Activated CD4-positive, alpha-beta T cell treated with anti-CD3 and anti-CD28 coated beads, Interleukin-2, amount 10 ng/mL, durations not matched to agents 24 days and 14 days (primary cell): ENCODE measurements at regions not wholly inside any gene's neighbourhood (a gene's known extent, or its start where the extent isn't known, plus 50 kb on each side); places are given as distances from the start of the nearest gene placed in this dataset.

Source experiments
- DNase-seq: peaks from one replicate; pipeline ENCODE4 v3.0.0; 2022
- H3K27ac Mint-ChIP-seq: one replicate; pipeline ENCODE4 v1.8.0; 2022; ENCODE audit warnings: mild to moderate bottlenecking, mixed read lengths
- H3K27me3 Mint-ChIP-seq: one replicate; pipeline ENCODE4 v1.8.0; 2022; ENCODE audit warnings: mixed read lengths
- H3K36me3 Mint-ChIP-seq: one replicate; pipeline ENCODE4 v1.8.0; 2022; ENCODE audit warnings: low read depth, mild to moderate bottlenecking, mixed read lengths
- H3K4me1 Mint-ChIP-seq: one replicate; pipeline ENCODE4 v1.8.0; 2021; ENCODE audit warnings: mixed read lengths
- H3K4me3 Mint-ChIP-seq: one replicate; pipeline ENCODE4 v1.8.0; 2022; ENCODE audit warnings: mild to moderate bottlenecking, moderate library complexity, mixed read lengths
- H3K9me3 Mint-ChIP-seq: one replicate; pipeline ENCODE4 v1.8.0; 2021; ENCODE audit warnings: mixed read lengths
- intact Hi-C: fragments of 100-400 bp; cut with micrococcal nuclease; formaldehyde crosslinking; loops from one replicate; pipeline ENCODE4 v1.15.1; 2023

DNA sequence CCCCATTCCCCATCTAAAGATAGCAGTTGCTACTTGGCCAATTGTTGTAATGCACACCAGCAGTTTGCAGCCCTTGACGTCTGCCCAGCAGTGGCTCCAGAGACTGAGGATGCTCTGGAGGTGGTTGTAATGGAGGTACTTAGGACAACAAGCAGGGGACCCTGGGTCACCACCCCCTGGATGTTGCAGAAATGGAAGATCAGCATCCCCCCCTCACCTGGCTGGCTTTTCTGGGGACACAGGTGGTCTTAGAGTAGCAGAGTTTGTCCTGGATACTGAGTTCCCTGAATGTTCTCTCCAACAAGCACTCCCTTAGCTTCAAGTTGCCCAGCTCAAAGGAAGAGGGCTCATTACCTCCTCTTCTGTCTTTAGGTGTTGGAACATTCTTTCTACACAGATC, 250.5 kb downstream of the AACS start:
- Mint-ChIP-seq H3K9me3 (no peaks in the 10 kb centered on the region), H3K27ac (no peak overlapping the region), H3K36me3 (no peaks in the 10 kb centered on the region), H3K4me3 (no peak overlapping the region), H3K4me1 (no peaks in the 10 kb centered on the region), H3K27me3 (peaks cover 4% of the 10 kb centered on the region)
- no peak for DNase-seq
- intact Hi-C loops, result no loop called here

DNA sequence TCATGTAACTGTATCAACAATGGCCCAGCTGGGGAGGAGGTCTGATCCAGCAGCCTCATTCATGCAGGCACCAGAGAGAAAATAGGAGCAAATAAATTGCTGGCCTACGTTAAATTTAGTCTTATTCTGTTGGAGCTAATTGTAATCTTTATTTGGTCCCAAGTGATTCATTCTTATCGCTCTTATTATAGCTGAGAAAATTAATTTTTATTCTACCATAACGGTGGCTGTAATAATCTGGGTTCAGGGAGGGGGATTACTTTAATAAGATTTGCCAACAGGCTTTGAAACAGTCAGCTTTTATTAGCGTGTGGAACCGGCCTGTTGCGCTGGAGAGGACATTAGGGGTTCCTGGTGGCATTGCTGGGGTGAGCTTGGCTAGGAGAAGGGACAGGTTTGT, 254.9 kb downstream of the AACS start:
- H3K4me1 Mint-ChIP-seq, result no peaks in the 10 kb centered on the region

DNA sequence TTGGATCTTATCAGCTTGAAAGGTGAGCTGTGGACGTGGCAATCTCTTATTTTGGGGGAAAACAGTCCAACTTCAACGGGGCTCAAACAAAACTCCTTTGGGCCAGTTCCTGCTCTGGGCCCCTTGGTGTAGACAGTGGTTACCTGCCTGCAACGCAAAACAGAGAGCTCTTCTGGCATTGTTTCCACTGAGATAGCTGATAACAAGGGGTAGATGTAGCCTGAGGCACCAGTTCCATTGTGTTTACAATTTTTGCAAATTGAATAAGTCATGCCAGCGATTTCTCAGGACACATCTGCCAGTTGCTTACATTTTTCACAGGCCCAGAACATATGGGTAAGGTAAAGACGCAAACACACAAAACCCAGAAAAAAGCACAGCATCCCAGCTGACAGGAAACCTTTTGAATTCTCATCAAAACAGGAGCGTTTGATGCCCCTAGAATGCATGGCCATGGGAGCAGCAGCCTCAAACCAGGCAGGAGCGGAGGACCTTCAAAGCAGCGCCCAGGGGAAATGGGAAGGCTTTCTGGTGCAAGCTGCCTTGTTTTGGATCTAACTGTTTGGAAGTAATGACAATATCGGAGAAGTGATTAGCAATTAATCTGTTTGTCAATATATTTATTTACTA, 259.7 kb downstream of the AACS start:
- no peak overlapping the region for H3K4me3 Mint-ChIP-seq
- no peaks in the 10 kb centered on the region for H3K36me3 Mint-ChIP-seq
- no peaks in the 10 kb centered on the region for H3K4me1 Mint-ChIP-seq
- H3K9me3 Mint-ChIP-seq, result no peaks in the 10 kb centered on the region
- intact Hi-C loops, result no loop called here
- no peak overlapping the region for H3K27ac Mint-ChIP-seq
- H3K27me3 Mint-ChIP-seq, result peaks cover 3% of the 10 kb centered on the region
- DNase-seq, result no peak

More for the DNA sequence above, 254.9 kb downstream of the AACS start:
- H3K27me3 Mint-ChIP-seq, result no peaks in the 10 kb centered on the region
- H3K36me3 Mint-ChIP-seq, result no peaks in the 10 kb centered on the region
- intact Hi-C loops, result no loop called here
- DNase-seq, result no peak
- no peak overlapping the region for H3K4me3 Mint-ChIP-seq
- H3K9me3 Mint-ChIP-seq, result no peaks in the 10 kb centered on the region
- H3K27ac Mint-ChIP-seq, result no peak overlapping the region

DNA sequence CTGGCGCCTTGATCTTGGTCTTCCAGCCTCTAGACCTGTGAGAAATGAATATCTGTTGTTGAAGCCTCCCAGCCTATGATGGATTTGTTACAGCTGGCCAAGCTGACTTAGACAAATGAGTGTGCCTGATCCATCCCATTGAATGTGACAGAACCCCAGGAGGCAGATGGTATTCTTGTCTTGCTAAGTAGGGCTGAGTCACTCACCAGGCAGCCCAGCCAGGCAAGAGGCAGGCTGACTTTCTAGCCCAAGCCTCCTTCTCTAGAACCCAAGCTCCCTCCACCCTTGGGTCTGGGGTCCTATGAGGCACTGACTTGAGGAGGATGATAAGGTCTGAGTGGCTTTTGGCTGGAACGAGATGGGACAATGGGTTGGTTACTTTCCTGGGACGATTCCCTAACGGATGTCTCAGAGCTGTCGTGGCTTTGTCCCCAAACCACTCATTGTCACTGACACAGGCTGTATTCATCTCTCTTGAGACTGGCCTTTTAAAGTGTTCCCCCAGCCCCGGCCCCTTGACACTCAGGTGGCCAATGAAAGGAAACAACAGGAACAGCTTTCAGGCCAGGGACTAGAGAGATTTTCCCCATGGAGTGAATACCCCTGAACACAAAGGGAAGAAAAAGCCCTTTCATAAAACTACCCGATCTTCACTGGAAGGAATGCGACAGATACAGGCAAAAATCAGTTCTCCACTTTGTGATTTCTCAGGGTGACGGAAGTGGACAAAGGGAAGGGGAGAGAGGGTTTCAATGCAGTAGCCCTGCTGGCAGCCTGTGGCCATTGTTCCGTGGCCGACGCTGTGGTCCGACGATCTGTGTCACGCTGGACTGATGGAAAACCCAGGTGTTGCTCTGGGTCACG, 264.2 kb downstream of the AACS start:
- no peak overlapping the region for H3K27ac Mint-ChIP-seq

DNA sequence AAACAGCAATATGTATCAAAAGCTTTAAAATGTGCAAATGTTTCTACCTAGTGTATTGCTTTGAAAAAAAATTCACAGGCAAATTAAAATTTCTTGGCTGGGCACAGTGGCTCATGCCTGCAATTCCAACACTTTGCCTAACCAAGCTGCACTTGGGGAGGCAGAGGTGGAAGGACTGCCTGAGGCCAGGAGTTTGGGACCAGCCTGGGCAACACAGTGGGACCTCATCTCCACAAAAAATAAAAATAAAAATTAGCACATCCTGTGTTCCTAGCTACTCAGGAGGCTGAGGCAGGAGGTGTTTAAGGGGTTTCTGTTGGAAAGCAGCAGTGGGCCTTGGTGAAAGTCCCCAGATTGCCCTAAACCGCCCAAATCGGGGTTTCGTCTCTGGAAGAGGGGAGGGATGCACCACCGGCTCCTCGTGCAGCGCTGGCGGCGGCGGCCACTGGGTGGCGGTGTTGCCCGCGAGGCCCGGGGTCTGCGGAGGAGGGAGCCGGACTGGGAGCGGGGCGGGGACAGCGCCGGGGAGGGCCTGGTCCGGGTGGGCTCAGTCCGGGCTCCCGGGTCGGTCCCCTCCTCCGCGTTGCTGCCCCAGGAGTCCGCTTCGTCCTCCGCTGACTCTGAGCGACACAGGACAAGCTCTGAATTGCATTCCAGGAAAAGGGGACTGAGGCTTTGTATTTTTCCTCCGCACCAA, 265.6 kb downstream of the AACS start:
- H3K27me3 Mint-ChIP-seq, result peaks cover 11% of the 10 kb centered on the region
- no peak overlapping the region for H3K27ac Mint-ChIP-seq
- no peak overlapping the region for H3K4me3 Mint-ChIP-seq
- peak; percentile 87 for DNase-seq
- H3K4me1 Mint-ChIP-seq, result no peaks in the 10 kb centered on the region
- intact Hi-C loops, result loop anchor here (2.0 to 5.0 kb wide), 2 partner anchors 72 to 148 kb away; no protein-coding TSS in a partner anchor
- H3K9me3 Mint-ChIP-seq, result no peaks in the 10 kb centered on the region
- H3K36me3 Mint-ChIP-seq, result no peaks in the 10 kb centered on the region

More for the DNA sequence above, 264.2 kb downstream of the AACS start:
- no peaks in the 10 kb centered on the region for H3K4me1 Mint-ChIP-seq
- H3K4me3 Mint-ChIP-seq, result no peak overlapping the region
- H3K36me3 Mint-ChIP-seq, result no peaks in the 10 kb centered on the region
- H3K9me3 Mint-ChIP-seq, result no peaks in the 10 kb centered on the region
- no peak for DNase-seq
- H3K27me3 Mint-ChIP-seq, result peaks cover 11% of the 10 kb centered on the region
- intact Hi-C loops, result loop anchor here (2.0 to 5.0 kb wide), 2 partner anchors 73 to 147 kb away; no protein-coding TSS in a partner anchor

DNA sequence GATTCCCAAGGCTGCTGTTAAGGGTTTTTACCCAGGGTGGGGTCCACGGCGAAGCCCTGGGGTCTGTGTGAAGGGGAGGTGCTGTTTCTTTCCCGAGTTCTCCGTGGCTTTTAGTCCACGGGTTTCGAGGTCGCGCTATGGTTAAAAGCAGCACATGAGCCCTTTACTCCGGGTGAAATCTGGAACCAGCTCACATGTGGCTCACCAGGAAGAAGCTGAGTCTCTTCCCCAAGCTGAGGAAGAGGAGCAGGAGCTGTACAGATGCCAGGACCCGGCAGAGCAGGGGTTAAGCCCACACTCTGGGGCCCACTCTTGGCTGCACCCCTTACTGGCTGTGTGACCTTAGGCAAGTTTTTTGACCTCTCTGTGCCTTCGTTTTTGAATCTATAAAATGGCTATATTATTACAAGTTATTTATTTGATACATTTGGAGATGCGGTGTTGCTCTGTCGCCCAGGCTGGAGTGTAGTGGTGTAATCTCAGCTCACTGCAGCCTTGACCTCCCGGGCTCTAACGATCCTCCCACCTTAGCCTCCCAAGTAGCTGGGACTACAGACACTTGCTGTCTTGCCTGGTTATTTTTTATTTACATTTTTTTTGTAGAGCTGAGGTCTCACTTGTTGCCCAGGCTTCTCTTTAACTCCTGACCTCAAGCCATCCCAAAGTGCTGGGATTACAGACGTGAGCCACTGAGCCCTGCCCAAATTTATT, 266.3 kb downstream of the AACS start:
- Mint-ChIP-seq H3K36me3 (no peaks in the 10 kb centered on the region), H3K4me3 (no peak overlapping the region), H3K4me1 (no peaks in the 10 kb centered on the region), H3K27ac (no peak overlapping the region), H3K27me3 (peaks cover 15% of the 10 kb centered on the region), H3K9me3 (no peaks in the 10 kb centered on the region)
- intact Hi-C loops, result loop anchor here (2.0 to 5.0 kb wide), 2 partner anchors 71 to 149 kb away; no protein-coding TSS in a partner anchor
- DNase-seq, result no peak

DNA sequence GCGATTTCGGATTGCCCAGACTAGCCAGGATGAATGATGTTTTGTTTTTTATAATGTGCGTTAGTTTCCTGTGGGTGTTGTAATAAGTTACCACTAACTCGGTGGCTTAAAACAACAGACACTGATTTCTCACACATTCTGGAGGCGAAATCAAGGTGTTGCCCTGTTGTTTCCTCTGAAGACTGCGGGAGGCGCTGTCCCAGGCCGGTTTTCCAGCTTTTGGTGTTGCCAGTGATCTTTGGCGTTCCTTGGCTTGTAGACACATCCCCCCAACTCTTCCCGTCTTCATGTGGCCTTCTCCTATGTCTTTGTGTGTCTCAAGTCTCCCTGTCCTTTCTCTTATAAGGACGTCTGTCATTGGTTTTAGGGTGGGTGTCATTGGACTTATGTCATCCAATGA, 267.7 kb downstream of the AACS start:
- Mint-ChIP-seq H3K9me3 (no peaks in the 10 kb centered on the region), H3K27me3 (peaks cover 15% of the 10 kb centered on the region), H3K36me3 (no peaks in the 10 kb centered on the region), H3K27ac (no peak overlapping the region), H3K4me3 (no peak overlapping the region), H3K4me1 (no peaks in the 10 kb centered on the region)
- intact Hi-C loops, result loop anchor here (5.0 kb wide), 1 partner anchor 151 kb away; no protein-coding TSS in a partner anchor
- DNase-seq, result no peak

DNA sequence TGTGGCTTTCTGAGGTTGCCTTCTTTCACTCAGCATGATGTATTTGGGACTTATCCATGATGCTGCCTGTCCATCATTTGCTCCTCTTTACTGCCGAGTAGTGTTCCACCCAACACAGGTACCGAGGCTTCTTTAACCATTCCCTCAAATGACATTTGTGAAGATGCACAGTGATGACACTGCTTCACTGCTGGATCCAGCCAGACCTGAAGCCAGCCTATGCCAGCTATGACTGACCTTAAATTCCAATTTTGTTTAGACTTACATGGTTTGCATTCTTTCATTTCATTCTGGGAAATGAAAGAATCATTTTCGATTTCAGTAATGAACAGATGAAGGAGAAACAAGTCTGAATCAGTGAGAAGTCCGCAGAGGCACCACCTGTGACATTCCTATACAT, 271.0 kb downstream of the AACS start:
- H3K4me1 Mint-ChIP-seq, result no peaks in the 10 kb centered on the region
- intact Hi-C loops, result no loop called here
- no peak overlapping the region for H3K27ac Mint-ChIP-seq

DNA sequence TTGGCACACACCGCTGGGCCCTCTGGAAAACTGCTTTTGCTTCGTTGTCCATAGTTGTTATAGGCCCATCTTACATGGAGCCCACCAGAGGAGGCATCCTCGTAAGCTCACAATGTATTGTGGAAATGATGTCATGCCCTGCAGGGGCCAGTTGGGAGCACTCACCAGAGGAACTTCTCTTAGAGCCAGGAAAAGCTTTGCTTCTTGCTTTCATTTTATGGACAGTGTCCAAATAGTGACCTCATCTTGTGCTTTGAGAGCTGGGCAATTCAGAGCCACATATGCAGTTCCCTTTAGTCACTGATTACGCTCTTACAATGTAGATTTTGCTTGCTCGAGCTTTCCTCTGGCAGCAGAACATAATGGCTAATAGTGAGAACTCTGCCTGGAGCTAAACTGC, 275.6 kb downstream of the AACS start:
- Mint-ChIP-seq H3K9me3 (no peaks in the 10 kb centered on the region), H3K4me1 (no peaks in the 10 kb centered on the region), H3K27ac (no peak overlapping the region), H3K36me3 (no peaks in the 10 kb centered on the region), H3K4me3 (no peak overlapping the region), H3K27me3 (peaks cover 14% of the 10 kb centered on the region)
- no peak for DNase-seq
- intact Hi-C loops, result no loop called here

More for the DNA sequence above, 271.0 kb downstream of the AACS start:
- Mint-ChIP-seq H3K36me3 (no peaks in the 10 kb centered on the region), H3K9me3 (no peaks in the 10 kb centered on the region), H3K4me3 (no peak overlapping the region), H3K27me3 (peaks cover 10% of the 10 kb centered on the region)
- no peak for DNase-seq

DNA sequence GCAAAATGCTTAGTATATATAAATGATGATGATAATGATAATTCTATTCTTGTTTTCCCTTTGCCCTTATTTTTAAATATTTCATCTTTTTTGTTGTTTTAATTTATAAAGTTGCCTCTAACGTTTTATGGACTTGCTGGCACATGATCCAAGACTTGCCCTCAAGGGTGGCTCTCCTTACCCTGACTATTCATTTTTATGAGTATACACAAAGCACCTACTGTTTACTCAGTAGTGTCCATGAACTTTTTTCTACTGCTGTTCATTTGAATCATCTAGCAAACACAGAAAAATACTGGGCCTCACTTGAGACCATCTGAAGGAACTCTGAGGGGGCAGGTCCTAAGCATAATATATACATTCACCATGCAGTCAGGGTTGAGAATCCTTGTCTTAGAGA, 276.2 kb downstream of the AACS start:
- intact Hi-C loops, result no loop called here
- no peak overlapping the region for H3K4me3 Mint-ChIP-seq
- no peaks in the 10 kb centered on the region for H3K4me1 Mint-ChIP-seq
- H3K36me3 Mint-ChIP-seq, result no peaks in the 10 kb centered on the region
- no peak overlapping the region for H3K27ac Mint-ChIP-seq
- H3K9me3 Mint-ChIP-seq, result no peaks in the 10 kb centered on the region
- no peak for DNase-seq
- peaks cover 13% of the 10 kb centered on the region for H3K27me3 Mint-ChIP-seq

DNA sequence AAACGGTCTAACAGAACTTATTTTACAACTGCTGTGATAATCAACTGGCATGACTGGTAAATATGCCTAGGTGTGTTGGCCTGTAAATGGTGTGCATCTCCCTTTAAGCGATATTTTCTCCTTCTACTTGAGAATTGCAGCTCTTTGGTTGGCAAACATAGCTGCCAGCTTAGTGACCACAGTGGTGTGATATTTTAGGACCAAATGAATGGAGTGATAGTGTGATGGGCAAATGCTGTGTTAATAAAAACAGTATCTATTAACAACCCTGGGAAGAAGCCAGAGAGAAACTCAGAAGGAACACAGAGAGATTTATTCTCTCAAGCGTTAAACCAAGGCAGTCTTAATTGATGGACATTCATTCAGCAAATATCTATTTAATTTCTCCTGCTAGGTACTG, 278.4 kb downstream of the AACS start:
- intact Hi-C loops, result no loop called here
- Mint-ChIP-seq H3K27me3 (peaks cover 15% of the 10 kb centered on the region), H3K4me3 (no peak overlapping the region), H3K4me1 (no peaks in the 10 kb centered on the region), H3K27ac (no peak overlapping the region), H3K9me3 (no peaks in the 10 kb centered on the region), H3K36me3 (no peaks in the 10 kb centered on the region)
- DNase-seq, result no peak

DNA sequence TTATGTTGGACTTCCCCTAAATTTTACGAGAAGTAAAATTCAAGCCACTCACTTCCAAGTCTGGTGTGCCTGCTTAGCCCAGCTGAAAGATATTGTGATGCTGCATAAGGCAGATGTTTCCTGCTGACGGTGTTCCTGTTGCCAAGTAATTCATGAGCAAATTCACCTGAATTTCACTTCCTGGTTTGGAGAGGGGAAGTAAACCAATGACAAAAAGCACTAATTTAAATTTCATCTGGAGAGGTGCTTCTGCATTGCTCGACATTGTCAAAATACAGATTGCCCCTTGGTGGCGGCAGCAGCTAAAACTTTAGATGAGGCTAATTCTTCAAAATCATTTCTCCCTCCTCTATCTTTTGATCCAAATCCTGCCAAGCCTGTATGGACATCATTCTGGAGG, 281.1 kb downstream of the AACS start:
- H3K36me3 Mint-ChIP-seq, result no peaks in the 10 kb centered on the region
- intact Hi-C loops, result no loop called here

DNA sequence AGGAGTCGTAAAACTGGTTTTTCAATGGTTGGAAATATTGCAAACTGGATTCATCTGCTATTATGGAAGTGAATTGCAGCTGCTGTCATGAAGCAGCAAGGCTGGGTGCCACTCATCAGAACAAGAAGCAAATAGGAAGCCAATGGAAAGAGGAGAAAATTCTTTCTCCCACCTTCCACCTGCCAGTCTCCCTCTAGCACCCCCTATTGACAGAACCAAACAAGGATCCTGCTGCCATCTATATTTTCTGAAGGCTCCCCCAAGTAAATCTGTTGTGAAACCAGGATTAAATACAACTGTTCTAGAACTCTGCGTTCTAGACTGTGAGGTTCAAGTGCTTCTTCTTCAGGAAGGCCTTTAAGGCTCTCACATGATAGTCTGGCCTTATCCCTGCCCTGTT, 286.6 kb downstream of the AACS start:
- Mint-ChIP-seq H3K27me3 (peaks cover 2% of the 10 kb centered on the region), H3K27ac (no peak overlapping the region), H3K4me1 (no peaks in the 10 kb centered on the region), H3K4me3 (no peak overlapping the region), H3K9me3 (no peaks in the 10 kb centered on the region), H3K36me3 (no peaks in the 10 kb centered on the region)
- intact Hi-C loops, result no loop called here
- no peak for DNase-seq

More for the DNA sequence above, 281.1 kb downstream of the AACS start:
- H3K27ac Mint-ChIP-seq, result no peak overlapping the region
- H3K27me3 Mint-ChIP-seq, result peaks cover 15% of the 10 kb centered on the region
- DNase-seq, result no peak
- H3K4me3 Mint-ChIP-seq, result no peak overlapping the region
- H3K9me3 Mint-ChIP-seq, result no peaks in the 10 kb centered on the region
- no peaks in the 10 kb centered on the region for H3K4me1 Mint-ChIP-seq
